Spleen (tissue), 11 donors: ENCODE measurements at regions not wholly inside any gene's neighbourhood (a gene's known extent, or its start where the extent isn't known, plus 50 kb on each side); places are given as distances from the start of the nearest gene placed in this dataset.

ENCODE experiments used
- DNase-seq: peaks from one replicate; pipeline ENCODE4 v3.0.0-alpha.2; 2020
- H3K27ac ChIP-seq, 8 donors: fragments of 200-600 bp; sonication (generic) in 7 of 8; 1 replicate in 4 of 8; 2 replicates in 4 of 8; pipeline versions ENCODE4 v1.5.0 to v1.8.0; 2016 to 2021; ENCODE audit warnings: inconsistent platforms in 4 of 8, mild to moderate bottlenecking in 4 of 8, moderate library complexity in 1 of 8
- H3K27me3 ChIP-seq, 7 donors: fragments of 200-600 bp; sonication (generic) in 6 of 7; replicated peaks in 1 of 7; 1 replicate in 4 of 7; 2 replicates in 3 of 7; pipeline versions ENCODE4 v1.5.0 to v1.8.0; 2016 to 2021; ENCODE audit warnings: inconsistent platforms in 3 of 7, mild to moderate bottlenecking in 1 of 7
- H3K36me3 ChIP-seq, 6 donors: fragments of 200-600 bp; sonication (generic) in 5 of 6; 1 replicate in 4 of 6; 2 replicates in 2 of 6; pipeline versions ENCODE4 v1.5.0 to v1.8.0; 2016 to 2021; ENCODE audit warnings: inconsistent platforms in 2 of 6
- H3K4me1 ChIP-seq, 6 donors: fragments of 200-600 bp; sonication (generic) in 5 of 6; 1 replicate in 3 of 6; 2 replicates in 3 of 6; pipeline versions ENCODE4 v1.5.0 to v1.8.0; 2016 to 2021; ENCODE audit warnings: inconsistent platforms in 3 of 6
- H3K4me3 ChIP-seq, 8 donors: fragments of 200-600 bp; sonication (generic) in 7 of 8; 1 replicate in 4 of 8; 2 replicates in 4 of 8; pipeline versions ENCODE4 v1.5.0 to v1.8.0; 2016 to 2021; ENCODE audit warnings: inconsistent platforms in 4 of 8, mild to moderate bottlenecking in 4 of 8, moderate library complexity in 2 of 8
- H3K9me3 ChIP-seq, 8 donors: fragments of 200-600 bp; sonication (generic) in 7 of 8; 1 replicate in 4 of 8; 2 replicates in 4 of 8; pipeline versions ENCODE4 v1.5.0 to v1.8.0; 2016 to 2021; ENCODE audit warnings: inconsistent platforms in 4 of 8
- CTCF ChIP-seq, 11 experiments: fragments of 200-600 bp in 7 of 11; fragments of 450-650 bp in 4 of 11; sonication (generic) in 4 of 11; IDR thresholded peaks in 8 of 11; conservative IDR thresholded peaks in 3 of 11; 1 replicate in 7 of 11; 2 replicates in 4 of 11; pipeline versions ENCODE4 v1.4.0 to v1.8.0; 2016 to 2021; ENCODE audit warnings: antibody characterized with exemption in 11 of 11, inconsistent platforms in 4 of 11, mild to moderate bottlenecking in 1 of 11
- POLR2A ChIP-seq, 3 donors: fragments of 450-650 bp; IDR thresholded peaks; one replicate each; pipeline ENCODE4 v1.5.1; 2017; ENCODE audit warnings: antibody characterized with exemption in 3 of 3, mild to moderate bottlenecking in 1 of 3
- POLR2AphosphoS5 ChIP-seq, 3 donors: sonication (generic); formaldehyde crosslinking; IDR thresholded peaks; one replicate each; pipeline ENCODE4 v1.5.1; 2017; ENCODE audit warnings: antibody characterized with exemption in 3 of 3
- WGBS, 5 donors: extraction: QIAGEN DNeasy Blood & Tissue Kit in 3 of 5; methylation state at CpG; one replicate each; pipeline versions ENCODE4 v1.1.5 to v1.1.7; 2013 to 2018; 5-methylcytosine and 5-hydroxymethylcytosine counted together
- intact Hi-C: fragments of 100-400 bp; cut with DNase I; formaldehyde crosslinking; loops from one replicate; pipeline ENCODE4 v1.15.0; 2023; ENCODE audit warnings: low total_unique reads
- donor health status: healthy with polysubstance abuse.
- donor health status: DM: no; HTN: no; CAD: no; lungs with moderate emphysema.
- donor health status: DM: no; HTN: no; CAD: no.
- donor health status: Bipolar disorder and iron deficiency.
- donor health status: healthy.
- donor health status: DM: no; HTN: no; CAD: no.
- donor health status: DM: yes; HTN: yes; CAD: no.

- WGBS, 5 donors: 75 to 83% (median 80%) methylated on average over 7 of the region's 7 CpGs
- TF ChIP-seq POLR2A (IDR thresholded peaks at IDR 0.05) (no peak), POLR2AphosphoS5 (IDR thresholded peaks at IDR 0.05) (no peak), CTCF (IDR thresholded peaks at IDR 0.05 in 8 of 11, conservative IDR thresholded peaks at IDR 0.05 in 3 of 11) (no peak)
These were observed 263.3 kb downstream of the TFCP2L1 start for GRCh38 chr2:121021685-121022084.

GRCh38 chr2:121028577-121028976, 256.4 kb downstream of the TFCP2L1 start:
- no peak for DNase-seq
- peaks cover 0 to 32% (median 0%) of the 10 kb centered on the region in 7 donors for H3K27me3 ChIP-seq
- H3K4me3 ChIP-seq: no peak overlapping the region
- H3K9me3 ChIP-seq: no peaks in the 10 kb centered on the region
- intact Hi-C loops: no loop called here
- WGBS, 5 donors: 45 to 74% (median 57%) methylated on average over 1 of the region's 1 CpG
- no peak for TF ChIP-seq CTCF (IDR thresholded peaks at IDR 0.05 in 8 of 11, conservative IDR thresholded peaks at IDR 0.05 in 3 of 11)
- H3K4me1 ChIP-seq: no peaks in the 10 kb centered on the region
- H3K36me3 ChIP-seq: no peaks in the 10 kb centered on the region
- H3K27ac ChIP-seq: no peak overlapping the region

More at GRCh38 chr2:121021685-121022084, 263.3 kb downstream of the TFCP2L1 start:
- DNase-seq: no peak
- Histone ChIP-seq H3K36me3 (no peaks in the 10 kb centered on the region), H3K4me1 (no peaks in the 10 kb centered on the region), H3K4me3 (no peak overlapping the region), H3K27ac (no peak overlapping the region), H3K9me3 (no peaks in the 10 kb centered on the region), H3K27me3 (peaks cover 0 to 30% (median 0%) of the 10 kb centered on the region in 7 donors)
- intact Hi-C loops: no loop called here

- intact Hi-C loops: no loop called here
- Histone ChIP-seq H3K27ac (no peak overlapping the region), H3K27me3 (peaks cover 0 to 41% (median 0%) of the 10 kb centered on the region in 7 donors), H3K9me3 (no peaks in the 10 kb centered on the region), H3K36me3 (no peaks in the 10 kb centered on the region), H3K4me1 (no peaks in the 10 kb centered on the region), H3K4me3 (no peak overlapping the region)
- WGBS, 5 donors: 36 to 51% (median 41%) methylated on average over 3 of the region's 3 CpGs
- DNase-seq: no peak
- no peak for TF ChIP-seq CTCF (IDR thresholded peaks at IDR 0.05 in 8 of 11, conservative IDR thresholded peaks at IDR 0.05 in 3 of 11)
- TF ChIP-seq POLR2A (IDR thresholded peaks at IDR 0.05): no peak
- no peak for TF ChIP-seq POLR2AphosphoS5 (IDR thresholded peaks at IDR 0.05)
These were observed 254.5 kb downstream of the TFCP2L1 start for GRCh38 chr2:121030523-121030922.

- no peak for DNase-seq
- Histone ChIP-seq H3K27ac (no peak overlapping the region), H3K9me3 (no peaks in the 10 kb centered on the region), H3K4me1 (no peaks in the 10 kb centered on the region), H3K36me3 (no peaks in the 10 kb centered on the region), H3K27me3 (peaks cover 0 to 41% (median 0%) of the 10 kb centered on the region in 7 donors), H3K4me3 (no peak overlapping the region)
- WGBS, 5 donors: 82 to 92% (median 86%) methylated on average over 9 to 12 of the region's 12 CpGs
- TF ChIP-seq POLR2A (IDR thresholded peaks at IDR 0.05) (no peak), POLR2AphosphoS5 (IDR thresholded peaks at IDR 0.05) (no peak), CTCF (IDR thresholded peaks at IDR 0.05 in 8 of 11, conservative IDR thresholded peaks at IDR 0.05 in 3 of 11) (no peak)
- intact Hi-C loops: no loop called here
These were observed 253.2 kb downstream of the TFCP2L1 start for GRCh38 chr2:121031568-121032340.
